Upper lobe of left lung (tissue), 6 donors: ENCODE measurements at regions not wholly inside any gene's neighbourhood (a gene's known extent, or its start where the extent isn't known, plus 50 kb on each side); places are given as distances from the start of the nearest gene placed in this dataset.

Experiments
- ATAC-seq, 2 donors: fragments of 200-7000 bp; cut with Tn5 transposase; one replicate each; pipeline ENCODE4 v1.9.1; 2022; ENCODE audit warnings: mild to moderate bottlenecking in 2 of 2, moderate library complexity in 2 of 2; ENCODE audit not compliant: low FRiP score in 2 of 2
- DNase-seq, 2 donors: peaks; one replicate each; pipeline ENCODE4 v3.0.0-alpha.2; 2019 to 2020
- H3K27ac ChIP-seq, 4 donors: fragments of 200-600 bp; sonication (generic); one replicate each; pipeline ENCODE4 v1.5.1; 2016 to 2019
- H3K27me3 ChIP-seq, 4 donors: fragments of 200-600 bp; sonication (generic); one replicate each; pipeline ENCODE4 v1.5.1; 2017 to 2019
- H3K36me3 ChIP-seq, 4 donors: fragments of 200-600 bp; sonication (generic); one replicate each; pipeline ENCODE4 v1.5.1; 2016 to 2019
- H3K4me1 ChIP-seq, 4 donors: fragments of 200-600 bp; sonication (generic); one replicate each; pipeline ENCODE4 v1.5.1; 2018 to 2019
- H3K4me3 ChIP-seq, 4 donors: fragments of 200-600 bp; sonication (generic); one replicate each; pipeline ENCODE4 v1.5.1; 2017 to 2019; ENCODE audit warnings: mild to moderate bottlenecking in 2 of 4, moderate library complexity in 1 of 4
- H3K9me3 ChIP-seq, 4 donors: fragments of 200-600 bp; sonication (generic); one replicate each; pipeline ENCODE4 v1.5.1; 2018 to 2019
- CTCF ChIP-seq, 6 experiments: fragments of 450-650 bp in 4 of 6; fragments of 200-600 bp in 2 of 6; sonication (generic) in 2 of 6; IDR thresholded peaks; one replicate each; pipeline ENCODE4 v1.5.1; 2016 to 2019; ENCODE audit warnings: antibody characterized with exemption in 6 of 6
- EP300 ChIP-seq, 4 donors: sonication (generic); formaldehyde crosslinking; IDR thresholded peaks; one replicate each; pipeline ENCODE4 v1.5.1; 2017; ENCODE audit warnings: antibody characterized with exemption in 4 of 4, control low read depth in 2 of 4
- POLR2A ChIP-seq, 4 donors: fragments of 450-650 bp; IDR thresholded peaks; one replicate each; pipeline ENCODE4 v1.5.1; 2016 to 2017; ENCODE audit warnings: antibody characterized with exemption in 4 of 4, mild to moderate bottlenecking in 2 of 4
- POLR2AphosphoS5 ChIP-seq, 2 donors: sonication (generic); formaldehyde crosslinking; IDR thresholded peaks; one replicate each; pipeline ENCODE4 v1.5.1; 2017; ENCODE audit warnings: antibody characterized with exemption in 2 of 2
- WGBS, 2 donors: methylation state at CpG; one replicate each; pipeline ENCODE4 v1.1.5; 2017 to 2018; 5-methylcytosine and 5-hydroxymethylcytosine counted together
- donor health status: DM: no; HTN: no; CAD: no; lungs with moderate emphysema.
- donor health status: DM: no; HTN: yes; CAD: no; lungs with severe emphysema.

- 84 to 85% methylated on average over 6 to 9 of the region's 9 CpGs for WGBS, 2 donors
- TF ChIP-seq POLR2AphosphoS5 (IDR thresholded peaks at IDR 0.05) (no peak), EP300 (IDR thresholded peaks at IDR 0.05) (no peak), CTCF (IDR thresholded peaks at IDR 0.05) (no peak), POLR2A (IDR thresholded peaks at IDR 0.05) (no peak)
- H3K4me3 ChIP-seq: no peak overlapping the region
- no peaks in the 10 kb centered on the region for H3K4me1 ChIP-seq
- peak in 1 of 2 donors; percentile 14 for DNase-seq
- H3K9me3 ChIP-seq: no peaks in the 10 kb centered on the region
- H3K27ac ChIP-seq: no peak overlapping the region
- H3K36me3 ChIP-seq: no peaks in the 10 kb centered on the region
- no peak for ATAC-seq
- H3K27me3 ChIP-seq: no peaks in the 10 kb centered on the region
Observed at GRCh38 chr10:42973870-42974692, 102.8 kb upstream of the RET start.

- WGBS, 2 donors: 65 to 70% methylated on average over 3 of the region's 3 CpGs
- no peak for TF ChIP-seq CTCF (IDR thresholded peaks at IDR 0.05)
- TF ChIP-seq POLR2A (IDR thresholded peaks at IDR 0.05): no peak
- no peak for TF ChIP-seq POLR2AphosphoS5 (IDR thresholded peaks at IDR 0.05)
- TF ChIP-seq EP300 (IDR thresholded peaks at IDR 0.05): no peak
- no peak for ATAC-seq
- Histone ChIP-seq H3K27ac (no peak overlapping the region), H3K4me1 (no peaks in the 10 kb centered on the region), H3K27me3 (no peaks in the 10 kb centered on the region), H3K9me3 (no peaks in the 10 kb centered on the region), H3K36me3 (no peaks in the 10 kb centered on the region), H3K4me3 (no peak overlapping the region)
- DNase-seq: peak in 1 of 2 donors; percentile 5
Observed at GRCh38 chr10:42974693-42975002, 102.2 kb upstream of the RET start.

- H3K27me3 ChIP-seq: no peaks in the 10 kb centered on the region
- no peaks in the 10 kb centered on the region for H3K36me3 ChIP-seq
- ATAC-seq (no peak), DNase-seq (peak; percentile 17 to 41)
- no peaks in the 10 kb centered on the region for H3K4me1 ChIP-seq
- no peaks in the 10 kb centered on the region for H3K9me3 ChIP-seq
- no peak overlapping the region for H3K4me3 ChIP-seq
- 64 to 67% methylated on average over 4 of the region's 4 CpGs for WGBS, 2 donors
- no peak overlapping the region for H3K27ac ChIP-seq
- TF ChIP-seq POLR2AphosphoS5 (IDR thresholded peaks at IDR 0.05) (no peak), CTCF (IDR thresholded peaks at IDR 0.05) (no peak), EP300 (IDR thresholded peaks at IDR 0.05) (no peak), POLR2A (IDR thresholded peaks at IDR 0.05) (no peak)
Observed at GRCh38 chr10:42975005-42975493, 101.8 kb upstream of the RET start.

GRCh38 chr10:42975558-42976340 lies 101.1 kb upstream of the RET start:
- H3K4me1 ChIP-seq: no peaks in the 10 kb centered on the region
- ATAC-seq (no peak), DNase-seq (peak in 1 of 2 donors; percentile 14)
- H3K27ac ChIP-seq: no peak overlapping the region
- H3K4me3 ChIP-seq: no peak overlapping the region
- H3K36me3 ChIP-seq: no peaks in the 10 kb centered on the region
- no peak for TF ChIP-seq CTCF (IDR thresholded peaks at IDR 0.05)
- no peak for TF ChIP-seq POLR2AphosphoS5 (IDR thresholded peaks at IDR 0.05)
- no peak for TF ChIP-seq POLR2A (IDR thresholded peaks at IDR 0.05)
- no peak for TF ChIP-seq EP300 (IDR thresholded peaks at IDR 0.05)
- no peaks in the 10 kb centered on the region for H3K27me3 ChIP-seq
- 82 to 90% methylated on average over 11 to 21 of the region's 21 CpGs for WGBS, 2 donors
- no peaks in the 10 kb centered on the region for H3K9me3 ChIP-seq
